Fibroblast of mammary gland (primary cell): ENCODE measurements at regions not wholly inside any gene's neighbourhood (a gene's known extent, or its start where the extent isn't known, plus 50 kb on each side); places are given as distances from the start of the nearest gene placed in this dataset.

Experiments
- DNase-seq: peaks from one replicate; pipeline ENCODE4 v3.0.0-alpha.2; 2010; ENCODE audit warnings: low read depth
- H3K4me3 ChIP-seq: 2 replicates; pipeline ENCODE4 v1.5.1; 2011; ENCODE audit warnings: low read depth, mild to moderate bottlenecking, low read length, moderate library complexity; ENCODE audit not compliant: control insufficient read depth
- TF ChIP-seq, protein P1 (sequence below): conservative IDR thresholded peaks from 2 replicates; pipeline ENCODE4 v1.5.1; 2011; ENCODE audit warnings: low read depth, low read length, inconsistent platforms; ENCODE audit not compliant: control insufficient read depth, insufficient read depth

DNA sequence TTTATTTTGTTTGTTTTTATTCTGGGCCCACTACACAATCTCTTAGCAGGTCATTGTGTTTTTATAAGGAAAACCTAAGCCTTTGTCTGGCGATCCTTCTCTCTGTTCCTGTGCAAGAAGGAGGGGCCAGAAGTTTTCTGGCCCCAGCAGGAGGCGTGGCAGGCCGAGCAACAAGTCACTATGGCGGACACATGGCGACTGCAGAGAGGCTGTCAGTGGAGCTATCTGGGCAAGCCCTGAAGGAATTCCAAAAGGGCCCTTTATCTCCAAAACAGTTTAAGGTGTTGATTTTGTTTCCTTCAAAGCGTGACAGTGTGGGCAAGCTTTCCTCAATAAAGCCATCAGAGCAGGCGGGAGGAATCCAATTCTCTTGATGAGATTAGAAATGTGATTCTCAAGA is 118.8 kb upstream of the CTAGE1 start:
- H3K4me3 ChIP-seq, result no peak overlapping the region
- TF ChIP-seq, protein P1, sequence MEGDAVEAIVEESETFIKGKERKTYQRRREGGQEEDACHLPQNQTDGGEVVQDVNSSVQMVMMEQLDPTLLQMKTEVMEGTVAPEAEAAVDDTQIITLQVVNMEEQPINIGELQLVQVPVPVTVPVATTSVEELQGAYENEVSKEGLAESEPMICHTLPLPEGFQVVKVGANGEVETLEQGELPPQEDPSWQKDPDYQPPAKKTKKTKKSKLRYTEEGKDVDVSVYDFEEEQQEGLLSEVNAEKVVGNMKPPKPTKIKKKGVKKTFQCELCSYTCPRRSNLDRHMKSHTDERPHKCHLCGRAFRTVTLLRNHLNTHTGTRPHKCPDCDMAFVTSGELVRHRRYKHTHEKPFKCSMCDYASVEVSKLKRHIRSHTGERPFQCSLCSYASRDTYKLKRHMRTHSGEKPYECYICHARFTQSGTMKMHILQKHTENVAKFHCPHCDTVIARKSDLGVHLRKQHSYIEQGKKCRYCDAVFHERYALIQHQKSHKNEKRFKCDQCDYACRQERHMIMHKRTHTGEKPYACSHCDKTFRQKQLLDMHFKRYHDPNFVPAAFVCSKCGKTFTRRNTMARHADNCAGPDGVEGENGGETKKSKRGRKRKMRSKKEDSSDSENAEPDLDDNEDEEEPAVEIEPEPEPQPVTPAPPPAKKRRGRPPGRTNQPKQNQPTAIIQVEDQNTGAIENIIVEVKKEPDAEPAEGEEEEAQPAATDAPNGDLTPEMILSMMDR, result no peak
- no peak for DNase-seq

DNA sequence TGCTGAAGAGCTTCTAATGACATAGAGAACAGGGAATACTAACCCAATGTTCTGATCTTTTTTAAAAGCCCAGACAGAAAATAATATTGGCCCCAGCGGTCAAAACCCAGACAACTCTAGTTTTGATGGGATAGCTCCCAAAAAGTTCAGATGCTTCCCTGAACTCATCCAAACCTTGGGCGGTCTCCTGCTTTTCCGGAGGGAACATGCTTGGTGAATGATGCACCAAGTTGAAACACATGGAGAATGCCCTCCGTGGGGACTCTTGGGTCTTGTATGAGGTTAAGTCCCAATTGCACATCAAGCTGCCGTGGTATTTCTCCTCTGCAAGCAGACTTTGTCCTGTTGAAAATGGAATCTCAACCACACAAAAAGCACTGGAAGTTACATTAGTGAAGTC is 120.7 kb upstream of the CTAGE1 start:
- H3K4me3 ChIP-seq, result no peak overlapping the region
- peak; percentile 93 for DNase-seq
- TF ChIP-seq, protein P1, result no peak

DNA sequence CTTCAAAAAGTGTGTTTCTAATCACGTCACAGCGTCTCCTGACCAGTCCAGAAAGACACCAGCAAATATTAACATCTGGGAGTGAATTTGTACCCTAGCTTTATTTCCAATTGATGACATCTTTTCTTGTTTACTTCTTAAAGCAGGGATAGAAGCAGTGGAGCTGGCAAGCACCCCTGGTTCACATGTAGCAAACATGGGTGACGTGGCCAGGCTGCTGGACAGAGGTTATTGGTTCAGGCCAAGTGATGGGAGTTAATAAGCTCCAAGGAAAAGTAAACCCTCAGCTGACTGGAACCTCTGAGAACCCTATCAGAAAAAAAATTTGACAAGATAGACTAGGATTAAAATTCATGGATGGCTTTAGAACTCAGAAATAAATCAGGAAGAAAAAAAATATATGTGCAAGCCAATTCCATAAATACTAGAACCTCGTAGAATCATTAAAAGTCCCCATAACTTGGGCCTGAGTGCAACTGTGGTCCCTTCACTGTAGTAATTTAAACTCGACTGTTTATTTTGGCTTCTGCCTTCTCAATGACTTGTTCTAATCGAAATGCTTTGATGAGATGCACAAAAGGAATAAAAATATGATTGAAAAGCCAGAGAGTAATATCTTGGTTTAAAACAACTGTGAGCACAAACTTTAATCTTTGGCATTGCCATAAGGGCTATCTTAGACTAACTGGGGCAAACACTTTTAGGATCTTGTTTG is 121.5 kb upstream of the CTAGE1 start:
- DNase-seq, result peak; percentile 85
- H3K4me3 ChIP-seq, result no peak overlapping the region
- TF ChIP-seq, protein P1, result no peak

DNA sequence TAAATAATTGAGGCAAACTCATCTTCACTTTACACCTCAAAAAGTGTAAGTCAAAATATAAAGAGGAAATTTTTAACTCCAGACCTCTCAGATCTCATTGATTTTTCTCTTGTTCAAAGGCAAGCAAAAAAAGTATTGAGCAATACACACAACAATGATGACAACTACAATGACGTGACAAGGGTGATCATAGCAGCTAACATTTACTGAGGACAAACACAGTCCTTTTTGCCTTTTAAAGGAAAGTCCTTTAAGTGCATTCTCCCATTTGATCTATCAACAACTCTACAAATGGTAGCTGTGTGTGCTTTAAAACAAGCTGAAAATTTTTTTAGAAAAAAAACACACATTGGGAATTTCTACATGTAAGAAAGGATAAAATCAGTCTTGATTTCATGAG is 123.5 kb upstream of the CTAGE1 start:
- DNase-seq, result no peak
- TF ChIP-seq, protein P1, result no peak
- no peak overlapping the region for H3K4me3 ChIP-seq

DNA sequence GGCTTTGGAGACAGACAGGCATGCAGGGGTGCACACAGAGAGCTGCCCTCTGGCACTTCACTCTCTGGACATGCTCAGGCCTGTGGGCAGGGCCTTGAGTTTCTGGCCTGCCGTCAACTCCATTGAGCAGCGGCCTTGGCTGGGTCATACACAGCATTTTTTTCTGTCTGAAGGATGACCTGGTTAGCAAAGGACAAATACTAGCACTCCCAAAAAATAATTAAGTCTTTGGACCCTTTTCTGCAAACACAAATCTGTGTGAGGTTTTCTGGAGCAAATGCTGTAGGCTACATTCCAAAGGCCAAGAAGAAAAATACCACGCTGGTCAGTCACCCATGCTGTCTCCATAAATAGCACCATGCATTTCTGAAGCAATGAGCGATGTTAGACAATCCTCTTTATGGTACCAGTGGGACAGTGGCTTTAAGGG is 124.7 kb upstream of the CTAGE1 start:
- TF ChIP-seq, protein P1, result no peak
- no peak overlapping the region for H3K4me3 ChIP-seq
- DNase-seq, result peak; percentile 62

DNA sequence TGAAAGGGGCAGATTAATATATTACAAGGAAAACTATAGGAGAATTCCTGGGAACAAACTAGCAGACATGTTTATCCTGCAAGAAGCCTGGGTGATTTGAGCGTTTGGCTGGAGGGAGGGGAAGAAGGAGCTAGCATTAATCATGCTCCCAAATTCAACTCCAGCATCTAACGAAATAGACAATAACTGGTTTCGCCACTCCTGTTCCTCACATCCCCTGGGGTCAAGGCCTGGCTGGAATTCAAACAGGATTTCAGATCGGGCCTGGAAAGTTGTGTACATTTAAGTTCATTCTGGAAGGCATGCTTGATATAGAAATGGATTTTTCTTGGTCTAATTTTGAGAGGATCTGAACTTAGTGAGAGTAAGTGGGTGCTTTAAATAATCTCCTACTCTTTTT is 126.1 kb upstream of the CTAGE1 start:
- TF ChIP-seq, protein P1, result no peak
- H3K4me3 ChIP-seq, result no peak overlapping the region
- peak; percentile 86 for DNase-seq
